H1 (cell line): ENCODE measurements at regions not wholly inside any gene's neighbourhood (a gene's known extent, or its start where the extent isn't known, plus 50 kb on each side); places are given as distances from the start of the nearest gene placed in this dataset.

Source experiments
- CREB1 ChIP-seq: IDR thresholded peaks from 2 replicates; pipeline ENCODE4 v1.6.1; 2012; ENCODE audit warnings: inconsistent platforms
- EZH2 ChIP-seq: fragments of 200-600 bp; sonication (generic); IDR thresholded peaks from 2 replicates; pipeline ENCODE4 v1.7.1; 2012; ENCODE audit warnings: low read depth, mild to moderate bottlenecking, moderate library complexity, low read length, inconsistent platforms; ENCODE audit not compliant: severe bottlenecking
- KDM1A ChIP-seq: fragments of 200-600, 300-600 bp; sonication (generic); IDR thresholded peaks from 2 replicates; pipeline ENCODE4 v1.7.1; 2016; ENCODE audit warnings: mild to moderate bottlenecking, low read length, borderline replicate concordance
- MAFK ChIP-seq: IDR thresholded peaks from 2 replicates; pipeline ENCODE4 v1.6.1; 2012; ENCODE audit warnings: low read depth, mild to moderate bottlenecking, improper control_type of control experiment, low read length
- NANOG ChIP-seq: IDR thresholded peaks from 2 replicates; pipeline ENCODE4 v1.6.1; 2011; ENCODE audit warnings: low read length, low read depth, mild to moderate bottlenecking, inconsistent platforms; ENCODE audit not compliant: insufficient read depth, poor library complexity, severe bottlenecking
- SIN3A ChIP-seq, 2 experiments: IDR thresholded peaks in 1 of 2; conservative IDR thresholded peaks in 1 of 2; 2 replicates each; pipeline ENCODE4 v1.6.1; 2011 to 2012; ENCODE audit warnings: low read length in 2 of 2, improper control_type of control experiment in 1 of 2, low read depth in 1 of 2, mild to moderate bottlenecking in 1 of 2
- TAF7 ChIP-seq: optimal IDR thresholded peaks from 2 replicates; pipeline ENCODE3; 2011; ENCODE audit warnings: low read depth, mild to moderate bottlenecking, inconsistent platforms, low read length, moderate library complexity, borderline replicate concordance
- TF ChIP-seq, protein P1 (sequence below): fragments of 300-600 bp; sonication (generic); IDR thresholded peaks from 2 replicates; pipeline ENCODE4 v1.7.1; 2012; ENCODE audit warnings: low read length, moderate library complexity, mild to moderate bottlenecking, inconsistent platforms; ENCODE audit not compliant: insufficient replicate concordance

DNA sequence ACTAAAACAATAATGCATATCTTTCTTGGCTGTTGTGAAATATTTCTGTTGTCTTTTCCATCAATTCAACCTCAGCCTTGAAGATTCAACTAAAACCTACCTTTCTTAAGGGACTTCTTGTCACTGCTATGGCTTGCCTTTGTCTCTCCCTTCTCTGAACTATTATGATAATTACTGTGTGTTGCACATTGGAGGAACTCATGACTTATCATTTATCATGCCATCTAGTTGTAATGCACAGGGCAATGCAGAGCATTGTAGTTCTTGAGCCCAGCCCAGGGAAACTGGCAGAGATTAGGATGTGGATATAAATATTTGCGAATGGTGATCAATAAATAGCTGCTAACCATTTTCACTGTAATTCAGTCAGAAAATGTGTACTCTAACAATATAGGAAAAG, 427.1 kb upstream of the FRG2C start (continued):
- TF ChIP-seq, protein P1, sequence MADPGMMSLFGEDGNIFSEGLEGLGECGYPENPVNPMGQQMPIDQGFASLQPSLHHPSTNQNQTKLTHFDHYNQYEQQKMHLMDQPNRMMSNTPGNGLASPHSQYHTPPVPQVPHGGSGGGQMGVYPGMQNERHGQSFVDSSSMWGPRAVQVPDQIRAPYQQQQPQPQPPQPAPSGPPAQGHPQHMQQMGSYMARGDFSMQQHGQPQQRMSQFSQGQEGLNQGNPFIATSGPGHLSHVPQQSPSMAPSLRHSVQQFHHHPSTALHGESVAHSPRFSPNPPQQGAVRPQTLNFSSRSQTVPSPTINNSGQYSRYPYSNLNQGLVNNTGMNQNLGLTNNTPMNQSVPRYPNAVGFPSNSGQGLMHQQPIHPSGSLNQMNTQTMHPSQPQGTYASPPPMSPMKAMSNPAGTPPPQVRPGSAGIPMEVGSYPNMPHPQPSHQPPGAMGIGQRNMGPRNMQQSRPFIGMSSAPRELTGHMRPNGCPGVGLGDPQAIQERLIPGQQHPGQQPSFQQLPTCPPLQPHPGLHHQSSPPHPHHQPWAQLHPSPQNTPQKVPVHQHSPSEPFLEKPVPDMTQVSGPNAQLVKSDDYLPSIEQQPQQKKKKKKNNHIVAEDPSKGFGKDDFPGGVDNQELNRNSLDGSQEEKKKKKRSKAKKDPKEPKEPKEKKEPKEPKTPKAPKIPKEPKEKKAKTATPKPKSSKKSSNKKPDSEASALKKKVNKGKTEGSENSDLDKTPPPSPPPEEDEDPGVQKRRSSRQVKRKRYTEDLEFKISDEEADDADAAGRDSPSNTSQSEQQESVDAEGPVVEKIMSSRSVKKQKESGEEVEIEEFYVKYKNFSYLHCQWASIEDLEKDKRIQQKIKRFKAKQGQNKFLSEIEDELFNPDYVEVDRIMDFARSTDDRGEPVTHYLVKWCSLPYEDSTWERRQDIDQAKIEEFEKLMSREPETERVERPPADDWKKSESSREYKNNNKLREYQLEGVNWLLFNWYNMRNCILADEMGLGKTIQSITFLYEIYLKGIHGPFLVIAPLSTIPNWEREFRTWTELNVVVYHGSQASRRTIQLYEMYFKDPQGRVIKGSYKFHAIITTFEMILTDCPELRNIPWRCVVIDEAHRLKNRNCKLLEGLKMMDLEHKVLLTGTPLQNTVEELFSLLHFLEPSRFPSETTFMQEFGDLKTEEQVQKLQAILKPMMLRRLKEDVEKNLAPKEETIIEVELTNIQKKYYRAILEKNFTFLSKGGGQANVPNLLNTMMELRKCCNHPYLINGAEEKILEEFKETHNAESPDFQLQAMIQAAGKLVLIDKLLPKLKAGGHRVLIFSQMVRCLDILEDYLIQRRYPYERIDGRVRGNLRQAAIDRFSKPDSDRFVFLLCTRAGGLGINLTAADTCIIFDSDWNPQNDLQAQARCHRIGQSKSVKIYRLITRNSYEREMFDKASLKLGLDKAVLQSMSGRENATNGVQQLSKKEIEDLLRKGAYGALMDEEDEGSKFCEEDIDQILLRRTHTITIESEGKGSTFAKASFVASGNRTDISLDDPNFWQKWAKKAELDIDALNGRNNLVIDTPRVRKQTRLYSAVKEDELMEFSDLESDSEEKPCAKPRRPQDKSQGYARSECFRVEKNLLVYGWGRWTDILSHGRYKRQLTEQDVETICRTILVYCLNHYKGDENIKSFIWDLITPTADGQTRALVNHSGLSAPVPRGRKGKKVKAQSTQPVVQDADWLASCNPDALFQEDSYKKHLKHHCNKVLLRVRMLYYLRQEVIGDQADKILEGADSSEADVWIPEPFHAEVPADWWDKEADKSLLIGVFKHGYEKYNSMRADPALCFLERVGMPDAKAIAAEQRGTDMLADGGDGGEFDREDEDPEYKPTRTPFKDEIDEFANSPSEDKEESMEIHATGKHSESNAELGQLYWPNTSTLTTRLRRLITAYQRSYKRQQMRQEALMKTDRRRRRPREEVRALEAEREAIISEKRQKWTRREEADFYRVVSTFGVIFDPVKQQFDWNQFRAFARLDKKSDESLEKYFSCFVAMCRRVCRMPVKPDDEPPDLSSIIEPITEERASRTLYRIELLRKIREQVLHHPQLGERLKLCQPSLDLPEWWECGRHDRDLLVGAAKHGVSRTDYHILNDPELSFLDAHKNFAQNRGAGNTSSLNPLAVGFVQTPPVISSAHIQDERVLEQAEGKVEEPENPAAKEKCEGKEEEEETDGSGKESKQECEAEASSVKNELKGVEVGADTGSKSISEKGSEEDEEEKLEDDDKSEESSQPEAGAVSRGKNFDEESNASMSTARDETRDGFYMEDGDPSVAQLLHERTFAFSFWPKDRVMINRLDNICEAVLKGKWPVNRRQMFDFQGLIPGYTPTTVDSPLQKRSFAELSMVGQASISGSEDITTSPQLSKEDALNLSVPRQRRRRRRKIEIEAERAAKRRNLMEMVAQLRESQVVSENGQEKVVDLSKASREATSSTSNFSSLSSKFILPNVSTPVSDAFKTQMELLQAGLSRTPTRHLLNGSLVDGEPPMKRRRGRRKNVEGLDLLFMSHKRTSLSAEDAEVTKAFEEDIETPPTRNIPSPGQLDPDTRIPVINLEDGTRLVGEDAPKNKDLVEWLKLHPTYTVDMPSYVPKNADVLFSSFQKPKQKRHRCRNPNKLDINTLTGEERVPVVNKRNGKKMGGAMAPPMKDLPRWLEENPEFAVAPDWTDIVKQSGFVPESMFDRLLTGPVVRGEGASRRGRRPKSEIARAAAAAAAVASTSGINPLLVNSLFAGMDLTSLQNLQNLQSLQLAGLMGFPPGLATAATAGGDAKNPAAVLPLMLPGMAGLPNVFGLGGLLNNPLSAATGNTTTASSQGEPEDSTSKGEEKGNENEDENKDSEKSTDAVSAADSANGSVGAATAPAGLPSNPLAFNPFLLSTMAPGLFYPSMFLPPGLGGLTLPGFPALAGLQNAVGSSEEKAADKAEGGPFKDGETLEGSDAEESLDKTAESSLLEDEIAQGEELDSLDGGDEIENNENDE = no peak
- TF ChIP-seq NANOG (no peak), SIN3A (conservative IDR thresholded peaks at IDR 0.05 in 1 of 2, IDR thresholded peaks at IDR 0.05 in 1 of 2; ENCODE audit: low read depth in 1 of 2, low read length in 2 of 2) (no peak), TAF7 (no peak), EZH2 (no peak), MAFK (no peak), CREB1 (no peak), KDM1A (no peak)
